HG02571 (cell line): ENCODE measurements at regions not wholly inside any gene's neighbourhood (a gene's known extent, or its start where the extent isn't known, plus 50 kb on each side); places are given as distances from the start of the nearest gene placed in this dataset.
"Not testable (repeated sequence)": the region's sequence is repeated elsewhere in the genome, so short reads cannot be mapped to it uniquely, and the experiment has no call there.

Experiments
- ATAC-seq: cut with Tn5 transposase; IDR thresholded peaks from one replicate; pipeline ENCODE4 v1.9.1; 2021; ENCODE audit warnings: mild to moderate bottlenecking, moderate library complexity; ENCODE audit not compliant: unreplicated experiment

DNA sequence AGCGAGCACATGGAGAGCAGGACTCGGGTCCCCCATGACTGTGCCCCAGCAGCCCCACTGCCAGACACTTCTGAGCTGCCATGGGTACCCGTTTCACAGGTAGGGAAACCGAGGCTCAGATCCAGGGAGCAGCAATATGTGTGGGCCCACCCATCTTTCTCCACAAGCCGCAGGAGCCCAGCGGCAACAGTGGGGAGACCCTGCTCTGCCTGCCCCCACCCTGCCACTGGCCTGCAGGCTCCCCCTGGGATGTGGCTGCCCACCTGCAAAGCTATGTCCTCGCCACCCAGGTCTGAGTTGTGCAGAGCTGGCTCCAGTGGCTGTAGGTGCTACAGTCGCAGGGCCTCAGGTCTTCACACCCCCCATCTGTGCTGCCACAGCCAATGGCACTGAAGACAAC is 50.6 kb upstream of the C1QTNF9B start:
- no peak for ATAC-seq

DNA sequence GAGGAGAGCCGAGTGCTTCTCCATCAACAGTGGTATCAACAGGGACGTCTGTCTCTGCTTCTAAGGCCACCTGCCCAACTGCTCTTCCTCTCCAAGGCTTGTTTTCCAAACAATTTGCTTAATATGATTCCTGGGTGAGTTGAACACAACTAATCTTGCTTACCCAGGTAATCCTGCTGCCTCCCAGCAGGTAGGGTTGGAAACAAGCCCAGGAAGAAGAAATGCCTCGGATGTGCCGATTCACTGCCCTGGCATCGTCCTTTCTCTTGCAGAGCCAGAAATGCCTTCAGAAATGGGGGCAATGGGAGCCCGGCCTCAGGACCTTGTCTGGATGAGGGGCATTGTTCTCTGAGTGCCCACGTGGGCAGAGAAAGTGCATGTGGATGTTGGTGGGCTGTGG is 51.9 kb upstream of the C1QTNF9B start:
- no peak for ATAC-seq

DNA sequence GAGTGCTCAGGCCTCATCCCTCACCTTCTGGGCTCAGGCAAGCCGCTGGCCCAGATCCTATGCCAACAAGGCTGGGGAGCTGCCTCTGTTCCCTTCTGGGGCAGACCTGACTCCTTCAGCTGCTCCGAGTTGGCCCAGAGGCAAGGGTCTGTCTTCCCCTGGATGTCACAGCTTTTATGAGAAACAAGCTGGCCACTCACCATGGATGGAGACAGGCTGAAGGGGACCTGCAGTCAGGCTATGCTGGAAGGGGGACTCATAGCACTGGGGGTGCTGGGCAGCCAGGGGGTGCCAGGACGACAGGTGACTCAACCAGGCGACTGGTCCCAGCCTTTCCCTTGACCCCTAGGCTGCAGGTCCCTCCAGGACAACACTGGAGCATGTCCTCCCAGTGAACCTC is 52.4 kb upstream of the C1QTNF9B start:
- no peak for ATAC-seq

DNA sequence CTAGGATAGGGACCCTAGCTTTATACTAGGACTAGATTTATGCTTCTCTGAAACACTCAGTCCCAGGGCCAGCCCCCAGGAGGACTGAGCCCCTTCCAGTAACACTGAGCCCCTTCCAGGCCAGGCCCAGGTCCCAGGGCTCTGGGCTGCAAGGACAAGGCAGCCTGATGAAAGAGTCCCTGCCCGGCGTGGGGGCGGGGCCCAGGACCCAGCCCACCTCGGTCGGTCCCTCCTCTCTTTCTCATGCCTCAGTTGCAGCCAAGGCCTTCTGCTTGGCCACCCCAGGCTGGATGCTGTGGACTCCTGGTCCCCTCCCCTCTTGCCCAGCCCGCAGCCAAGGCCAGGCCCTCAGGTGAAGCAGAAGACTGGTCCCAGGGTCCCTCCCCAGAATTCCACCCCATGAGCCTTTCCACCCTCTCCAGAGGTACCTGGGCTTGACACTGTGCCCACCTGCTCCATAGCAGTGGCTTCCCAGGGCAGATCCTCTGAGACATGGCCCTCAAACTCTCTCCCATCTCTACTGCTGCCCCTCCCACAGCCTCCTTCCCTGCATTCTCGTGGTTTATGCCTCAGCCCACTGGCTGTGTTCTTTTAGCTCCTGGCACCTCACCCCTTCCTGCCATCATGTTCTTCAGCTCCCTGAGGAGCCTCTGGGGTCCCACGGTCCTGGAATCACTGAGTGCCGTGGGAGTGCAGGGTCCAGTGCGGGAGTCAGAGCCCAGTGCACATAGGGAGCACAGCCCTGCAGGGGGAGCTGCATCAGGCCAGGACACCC is 53.6 kb upstream of the C1QTNF9B start:
- no peak for ATAC-seq

DNA sequence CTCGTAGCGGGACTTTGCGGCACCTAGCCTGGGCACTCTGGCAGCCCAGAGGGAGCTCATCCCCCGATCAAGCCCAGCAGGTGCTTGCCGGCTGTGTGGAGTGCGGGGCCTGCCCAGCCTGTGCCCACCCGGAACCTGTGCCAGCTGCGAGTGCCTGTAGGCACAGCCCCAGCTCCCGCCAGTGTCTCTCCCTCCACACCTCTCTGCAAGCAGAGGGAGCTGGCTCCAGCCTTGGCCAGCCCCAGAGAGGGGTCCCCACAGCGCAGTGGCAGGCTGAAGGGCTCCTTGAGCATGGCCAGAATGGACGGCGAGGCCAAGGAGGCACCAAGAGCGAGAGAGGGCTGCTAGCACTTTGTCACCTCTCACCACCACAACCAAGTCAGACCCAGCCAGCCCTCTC is 55.5 kb upstream of the C1QTNF9B start:
- ATAC-seq, result no peak

DNA sequence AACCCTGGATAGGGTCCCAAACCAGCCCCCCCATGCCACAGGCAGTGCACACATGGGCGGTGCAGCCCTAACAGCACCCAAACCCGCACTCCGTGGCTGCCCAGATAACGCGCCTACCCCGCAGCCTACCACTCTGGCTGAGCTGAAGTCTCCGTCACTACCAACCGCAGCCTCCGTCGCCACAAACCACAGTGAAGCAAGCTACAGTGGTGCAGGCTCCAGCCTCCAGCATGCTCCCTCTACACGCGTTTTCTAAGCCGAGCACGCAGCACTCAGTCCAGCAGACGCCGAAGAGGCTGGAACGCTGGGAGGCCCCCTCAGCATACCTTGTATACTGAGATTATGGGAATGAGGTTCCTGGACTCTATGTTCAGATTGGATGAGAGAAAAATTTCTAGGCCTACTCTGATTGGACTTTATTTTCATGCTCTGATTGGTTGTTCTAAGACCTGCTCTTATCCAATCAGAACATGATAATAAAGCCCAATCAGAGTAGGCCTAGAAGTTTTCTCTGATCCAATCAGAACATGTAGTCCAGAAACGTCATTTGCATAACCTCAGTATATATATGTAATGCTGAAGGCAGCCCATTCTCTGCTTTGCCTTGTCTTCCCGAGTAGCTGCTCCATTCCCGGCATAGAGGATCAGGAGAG is 56.7 kb upstream of the C1QTNF9B start:
- ATAC-seq, result no peak

DNA sequence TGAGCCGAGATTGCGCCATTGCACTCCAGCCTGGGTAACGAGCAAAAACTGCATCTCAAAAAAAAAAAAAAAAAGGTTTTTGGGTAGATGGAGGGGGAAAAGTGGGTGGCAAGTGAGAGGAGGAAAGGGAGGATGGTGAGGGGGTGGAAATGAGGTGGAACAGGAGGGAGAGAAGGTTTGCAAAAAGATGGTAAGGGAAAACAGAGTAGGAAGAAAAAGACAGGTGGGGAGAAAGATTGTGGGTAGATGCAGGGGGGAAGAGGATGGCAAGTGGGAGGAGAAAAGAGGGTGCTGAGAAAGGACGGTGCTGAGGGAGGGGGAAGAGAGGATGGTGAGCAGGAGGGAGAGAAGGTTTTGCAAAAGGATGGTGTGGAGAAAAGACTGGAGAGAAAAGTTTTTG is 57.8 kb upstream of the C1QTNF9B start:
- no peak for ATAC-seq

DNA sequence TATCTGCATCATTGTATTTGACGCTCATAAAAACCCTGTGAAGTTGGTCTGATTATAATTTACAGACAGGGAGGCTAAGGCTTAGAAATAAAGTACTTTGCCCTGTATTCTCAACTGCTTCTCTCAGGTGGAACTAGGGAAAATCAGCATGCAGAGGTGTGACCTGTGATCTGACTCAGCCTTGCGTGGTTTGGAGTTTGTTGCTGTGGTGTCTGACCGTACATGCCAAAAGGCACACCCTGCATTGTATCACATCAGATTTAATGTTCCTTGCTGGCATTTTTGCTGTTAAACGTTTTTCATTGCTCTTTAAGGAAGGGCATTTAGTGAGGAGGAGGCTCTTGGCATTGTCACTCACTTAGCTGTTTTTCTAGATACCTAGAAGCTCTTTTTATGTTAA is 58.8 kb upstream of the C1QTNF9B start:
- peak; percentile 63 for ATAC-seq

DNA sequence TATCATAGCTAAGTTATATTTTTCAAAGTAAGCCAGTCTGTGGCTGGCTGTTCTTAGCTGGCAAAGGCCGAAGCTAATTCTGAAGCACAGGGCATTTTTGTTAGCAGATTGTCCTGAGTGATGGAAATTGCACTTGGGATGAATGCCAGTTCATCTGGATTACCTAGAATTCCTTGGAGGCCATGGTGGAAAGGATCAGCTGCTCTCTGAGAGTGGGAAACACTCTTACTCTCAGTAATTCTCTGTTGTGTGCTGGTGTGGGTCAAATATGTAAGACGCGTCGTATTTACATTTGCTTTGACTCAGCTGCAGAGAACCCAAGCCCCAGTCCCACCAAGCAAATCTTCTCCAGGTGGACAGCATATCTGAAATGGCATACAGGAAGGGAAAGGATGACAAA is 60.7 kb upstream of the C1QTNF9B start:
- no peak for ATAC-seq

DNA sequence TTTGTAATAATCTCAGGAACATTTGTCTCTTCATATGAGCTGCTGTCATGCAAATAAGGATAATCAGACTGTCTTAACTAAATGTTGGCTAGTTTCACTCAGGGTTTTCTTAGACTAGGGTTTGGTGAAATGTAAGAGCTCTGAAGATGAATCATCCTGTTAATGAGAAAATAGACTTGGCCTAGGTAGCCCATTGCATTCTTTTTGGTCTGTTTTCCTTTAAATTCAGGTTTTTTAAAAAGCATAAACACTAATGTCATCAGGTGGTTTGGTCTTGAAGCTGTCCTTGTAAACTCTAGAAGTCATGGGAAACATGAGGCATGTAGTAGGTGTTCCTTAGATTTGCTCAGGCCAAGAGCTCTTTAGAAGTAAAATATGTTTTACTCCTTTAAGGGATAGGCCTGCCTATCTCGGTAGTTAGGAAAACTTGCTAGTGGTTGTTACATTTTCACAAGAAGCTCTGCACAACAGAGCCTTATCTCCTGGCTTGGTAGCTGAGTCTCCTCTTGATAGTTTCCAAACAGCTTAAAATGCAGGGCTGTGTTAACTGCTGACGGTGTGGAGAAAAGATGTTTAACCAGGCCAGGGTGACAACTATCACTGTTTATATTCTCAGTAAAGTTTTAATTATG is 62.0 kb upstream of the C1QTNF9B start:
- ATAC-seq, result no peak

DNA sequence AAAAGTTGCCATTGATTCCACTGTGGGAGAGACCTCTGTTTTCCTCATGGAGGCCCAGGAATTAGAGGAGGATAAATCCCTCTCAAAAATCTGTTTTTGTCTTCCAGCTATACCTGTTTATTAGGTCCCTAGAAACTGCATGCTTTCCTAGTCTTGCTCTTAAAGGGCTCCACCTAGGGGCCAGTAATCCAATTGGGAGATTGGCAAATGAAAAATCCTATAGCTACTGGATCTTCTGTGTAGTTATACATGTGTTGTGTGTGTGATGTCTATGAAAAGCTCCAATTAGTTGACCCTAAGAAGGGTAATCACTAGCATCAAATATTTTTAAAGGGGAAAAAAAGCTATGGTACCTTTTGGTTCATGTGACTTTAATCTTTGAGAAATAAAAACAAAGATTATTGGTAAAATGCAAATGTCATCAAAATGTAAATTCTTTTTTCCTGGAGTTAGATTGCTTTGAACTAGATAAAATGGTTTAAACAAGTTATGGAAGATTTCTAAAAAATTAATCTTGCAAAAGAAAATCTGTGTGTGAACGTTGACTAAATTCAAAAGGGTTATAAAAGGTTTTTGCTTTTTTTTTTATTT is 63.4 kb upstream of the C1QTNF9B start:
- ATAC-seq, result no peak

DNA sequence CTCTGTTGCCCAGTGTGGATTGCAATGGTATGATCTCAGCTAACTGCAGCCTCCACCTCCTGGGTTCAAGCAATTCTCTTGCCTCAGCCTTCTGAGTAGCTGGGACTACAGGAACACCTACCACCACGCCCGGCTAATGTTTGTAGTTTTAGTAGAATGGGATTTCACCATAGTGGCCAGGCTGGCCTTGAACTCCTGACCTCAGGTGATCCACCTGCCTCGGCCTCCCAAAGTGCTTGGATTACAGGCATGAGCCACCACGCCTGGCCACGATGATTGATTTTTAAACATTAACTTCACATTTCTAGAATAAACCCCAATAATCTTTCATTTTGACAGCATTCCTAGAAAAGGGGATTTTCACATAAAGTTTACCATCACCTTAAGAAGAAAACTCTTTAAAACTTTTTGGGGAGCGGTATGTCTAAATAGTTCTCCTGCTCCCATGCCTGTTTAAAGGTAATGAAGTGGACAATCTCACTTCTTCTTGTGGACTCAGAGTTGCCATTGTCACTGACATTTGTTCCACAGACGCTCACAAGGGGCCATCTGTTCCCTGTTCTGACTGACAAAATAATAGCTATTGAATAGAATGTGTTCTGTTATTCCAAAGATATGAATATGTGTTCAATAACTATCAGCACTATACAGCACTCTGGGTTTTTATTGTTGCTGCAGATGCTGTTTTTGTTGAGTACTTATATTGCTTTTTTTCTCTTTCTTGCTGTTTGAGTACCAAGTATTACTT is 66.1 kb upstream of the C1QTNF9B start:
- no peak for ATAC-seq

DNA sequence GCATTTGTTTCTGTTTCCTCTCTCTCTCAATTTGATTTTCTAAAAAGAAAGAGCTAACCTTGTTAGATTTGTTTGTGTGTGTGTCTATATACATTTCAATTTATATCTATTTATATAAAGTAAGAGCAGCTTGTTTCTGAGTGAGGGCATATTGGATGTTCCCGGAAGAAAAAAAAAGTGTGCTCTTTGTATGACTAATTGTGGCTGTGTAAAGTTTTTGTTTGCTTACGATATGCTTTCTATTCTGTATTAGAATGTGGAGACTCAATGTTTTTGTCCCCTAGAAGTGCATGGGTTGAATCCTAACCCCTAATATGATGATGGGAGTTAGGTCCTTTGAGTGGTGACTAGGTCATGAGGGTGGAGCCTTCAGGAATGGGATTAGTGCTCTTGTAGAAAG is 66.6 kb upstream of the C1QTNF9B start:
- no peak for ATAC-seq

DNA sequence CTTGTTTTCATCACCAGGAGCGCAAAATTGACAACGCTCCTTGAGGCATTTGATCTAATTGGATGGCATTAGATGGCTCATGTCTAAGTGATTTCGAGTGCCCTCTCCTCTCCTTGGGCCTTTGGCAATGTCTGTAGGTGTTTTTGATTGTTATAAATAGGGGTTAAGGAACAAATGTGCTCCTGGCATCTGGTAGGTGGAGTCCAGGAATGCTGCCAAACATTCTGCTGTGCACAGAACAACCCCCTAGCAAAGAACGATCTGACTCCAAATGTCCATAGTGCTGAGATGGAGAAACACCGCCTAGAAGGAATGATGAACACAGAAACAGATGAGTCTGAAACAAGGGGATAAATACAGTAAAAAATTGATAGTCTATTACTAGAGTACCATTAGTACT is 68.0 kb upstream of the C1QTNF9B start:
- no peak for ATAC-seq

DNA sequence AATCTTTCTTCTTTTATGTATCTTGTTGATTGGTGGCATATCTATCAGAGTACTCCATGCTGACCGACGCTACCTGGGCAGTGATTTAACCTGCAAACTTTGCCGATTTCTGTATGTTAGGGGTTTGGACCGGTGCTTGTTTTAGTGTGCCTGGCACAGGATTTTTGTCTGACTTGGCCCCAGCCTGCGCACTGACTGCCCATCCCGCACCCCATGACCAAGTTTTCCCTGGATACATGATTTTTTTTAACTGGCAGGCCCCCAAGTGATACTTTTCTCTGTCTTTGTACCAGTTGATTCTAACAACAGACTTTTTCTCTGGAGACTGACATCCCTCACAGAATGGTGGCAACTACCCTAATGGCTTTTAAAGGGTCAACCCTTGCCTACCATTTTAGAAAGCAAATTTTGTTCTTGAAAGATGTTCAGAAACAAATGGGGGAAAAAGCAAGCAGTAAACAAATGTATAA is 69.0 kb upstream of the C1QTNF9B start:
- ATAC-seq, result no peak

DNA sequence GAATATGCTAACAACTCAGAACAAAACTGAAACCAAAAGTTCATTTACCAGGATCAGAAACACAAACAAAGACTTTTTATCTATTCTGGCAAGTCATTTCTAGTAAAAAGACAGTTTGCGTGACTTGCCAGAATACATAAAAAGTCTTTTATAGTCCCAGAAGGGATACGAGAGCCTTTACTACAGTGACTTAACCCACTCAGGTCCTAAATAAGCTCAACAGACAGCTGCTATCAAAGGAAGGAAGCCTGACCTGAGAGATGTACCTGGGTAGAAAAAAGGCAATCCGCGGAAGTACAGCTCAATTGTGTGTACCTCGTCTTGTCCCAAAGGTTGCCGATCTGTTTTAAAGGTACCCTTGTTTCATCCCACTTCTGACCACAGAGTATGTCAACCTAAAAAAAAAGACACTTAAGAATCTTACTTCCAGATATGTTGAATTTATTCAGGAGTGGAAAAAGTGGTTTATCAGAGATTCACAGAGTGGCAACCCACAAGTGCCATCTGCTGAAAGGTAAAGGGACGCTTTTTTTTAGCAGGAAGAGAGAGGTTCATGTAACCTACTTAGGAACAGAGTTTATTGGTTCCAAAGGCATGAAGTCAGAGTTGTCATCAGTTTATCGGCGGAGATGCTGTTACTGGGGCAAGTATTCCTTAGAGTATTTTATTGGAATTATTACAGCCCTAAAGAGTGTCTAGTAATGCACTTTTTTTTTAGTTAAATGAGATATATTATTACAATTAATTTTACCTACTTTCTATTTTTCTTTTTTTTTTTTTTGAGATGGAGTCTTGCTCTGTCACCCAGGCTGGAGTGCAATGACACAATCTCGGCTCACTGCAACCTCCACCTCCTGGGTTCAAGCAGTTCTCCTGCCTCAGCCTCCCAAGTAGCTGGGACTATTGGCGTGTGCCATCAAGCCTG is 69.7 kb upstream of the C1QTNF9B start:
- ATAC-seq, result peak; percentile 54

DNA sequence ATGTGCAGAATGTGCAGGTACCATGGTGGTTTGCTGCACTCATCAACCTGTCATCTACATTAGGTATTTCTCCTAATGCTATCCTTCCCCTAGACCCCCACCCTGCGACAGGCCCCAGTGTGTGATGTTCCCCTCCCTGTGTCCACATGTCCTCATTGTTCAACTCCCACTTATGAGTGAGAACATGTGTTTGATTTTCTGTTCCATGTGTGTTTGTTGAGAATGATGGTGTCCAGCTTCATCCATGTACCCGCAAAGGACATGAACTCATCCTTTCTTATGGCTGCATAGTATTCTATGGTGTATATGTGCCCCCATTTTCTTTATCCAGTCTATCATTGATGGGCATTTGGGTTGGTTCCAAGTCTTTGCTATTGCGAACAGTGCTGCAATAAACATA is 70.5 kb upstream of the C1QTNF9B start:
- ATAC-seq, result not testable (repeated sequence)

DNA sequence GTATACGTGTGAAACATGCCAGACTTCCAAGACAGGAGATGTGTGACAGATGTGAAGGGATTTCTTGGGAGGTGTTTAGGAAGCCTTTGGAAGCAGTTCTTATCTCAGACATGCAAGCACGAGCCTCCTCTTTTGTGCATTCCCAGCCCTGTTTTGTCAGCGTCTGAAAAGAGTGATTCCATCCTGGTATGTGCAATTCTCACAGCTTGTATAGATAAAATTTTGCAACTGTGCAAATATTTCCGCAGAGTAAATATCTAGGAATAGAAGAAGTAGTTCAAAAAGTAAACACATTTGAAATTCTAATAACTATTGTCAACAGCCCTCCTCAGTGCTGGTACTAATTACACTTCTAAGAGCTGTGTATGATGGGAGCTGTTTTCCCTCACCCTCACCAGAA is 72.3 kb upstream of the C1QTNF9B start:
- no peak for ATAC-seq

DNA sequence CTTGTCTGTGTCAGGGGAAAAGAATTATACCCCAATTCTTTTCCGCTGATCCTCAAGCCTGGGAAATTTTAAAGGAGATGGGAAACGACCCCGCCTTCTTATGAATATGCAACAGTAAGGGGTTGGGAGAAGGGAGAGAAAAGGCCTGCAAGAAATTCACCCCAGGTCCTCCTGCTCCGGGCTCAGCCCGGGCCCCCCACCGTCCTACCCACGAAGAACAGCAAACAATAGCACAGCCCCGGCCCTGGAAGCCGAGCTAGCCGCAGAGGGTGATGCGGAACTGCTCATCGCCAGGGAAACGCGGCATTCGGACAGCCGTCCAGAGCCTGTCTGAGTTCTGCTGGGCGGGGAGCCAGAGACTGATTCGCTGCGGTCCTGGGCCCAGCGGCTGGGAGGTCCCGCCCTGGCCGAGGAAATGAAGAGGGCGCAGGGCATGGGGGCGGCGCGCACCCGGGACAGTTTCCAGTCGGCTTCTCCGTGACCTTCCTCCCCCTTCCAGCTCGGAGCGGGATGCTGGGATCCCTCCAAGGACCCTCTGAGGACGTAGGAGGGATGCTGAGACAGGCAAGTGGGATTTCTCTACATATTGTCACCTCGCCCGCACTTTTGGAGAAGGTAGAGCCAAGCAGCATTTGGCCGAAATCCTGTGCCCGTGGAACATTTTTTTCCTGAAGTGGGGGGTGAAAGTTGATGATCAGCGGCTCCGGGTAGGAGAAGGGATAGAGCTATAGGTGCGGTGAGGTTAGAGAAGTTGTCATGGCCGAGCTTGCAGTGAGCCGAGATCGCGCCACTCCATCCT is 82.3 kb upstream of the C1QTNF9B start:
- peak; percentile 61 for ATAC-seq
